ENCODE measurements at regions not wholly inside any gene's neighbourhood (a gene's known extent, or its start where the extent isn't known, plus 50 kb on each side); places are given as distances from the start of the nearest gene placed in this dataset.

- Histone ChIP-seq H3K36me3 (ENCODE audit: control insufficient read depth, insufficient read depth, low read length) (no peaks in the 10 kb centered on the region), H3K27me3 (ENCODE audit: control insufficient read depth, insufficient read depth, low read length) (no peaks in the 10 kb centered on the region), H3K4me3 (ENCODE audit: low read depth, low read length) (no peak overlapping the region)
- TF ChIP-seq, protein P1, sequence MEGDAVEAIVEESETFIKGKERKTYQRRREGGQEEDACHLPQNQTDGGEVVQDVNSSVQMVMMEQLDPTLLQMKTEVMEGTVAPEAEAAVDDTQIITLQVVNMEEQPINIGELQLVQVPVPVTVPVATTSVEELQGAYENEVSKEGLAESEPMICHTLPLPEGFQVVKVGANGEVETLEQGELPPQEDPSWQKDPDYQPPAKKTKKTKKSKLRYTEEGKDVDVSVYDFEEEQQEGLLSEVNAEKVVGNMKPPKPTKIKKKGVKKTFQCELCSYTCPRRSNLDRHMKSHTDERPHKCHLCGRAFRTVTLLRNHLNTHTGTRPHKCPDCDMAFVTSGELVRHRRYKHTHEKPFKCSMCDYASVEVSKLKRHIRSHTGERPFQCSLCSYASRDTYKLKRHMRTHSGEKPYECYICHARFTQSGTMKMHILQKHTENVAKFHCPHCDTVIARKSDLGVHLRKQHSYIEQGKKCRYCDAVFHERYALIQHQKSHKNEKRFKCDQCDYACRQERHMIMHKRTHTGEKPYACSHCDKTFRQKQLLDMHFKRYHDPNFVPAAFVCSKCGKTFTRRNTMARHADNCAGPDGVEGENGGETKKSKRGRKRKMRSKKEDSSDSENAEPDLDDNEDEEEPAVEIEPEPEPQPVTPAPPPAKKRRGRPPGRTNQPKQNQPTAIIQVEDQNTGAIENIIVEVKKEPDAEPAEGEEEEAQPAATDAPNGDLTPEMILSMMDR (IDR thresholded peaks at IDR 0.05; ENCODE audit: insufficient read depth, low read length, severe bottlenecking): no peak
- DNase-seq (ENCODE audit: low read depth): no peak
- FAIRE-seq: no peak
These were observed 52.1 kb upstream of the PKIB start for GRCh38 chr6:122558080-122558479.

Data from bronchial epithelial cell (primary cell).